GM23338 (cell line): ENCODE measurements at regions not wholly inside any gene's neighbourhood (a gene's known extent, or its start where the extent isn't known, plus 50 kb on each side); places are given as distances from the start of the nearest gene placed in this dataset.

ENCODE experiments used
- CREB1 ChIP-seq: fragments of 250-450 bp; sonication (Bioruptor Pico); IDR thresholded peaks from 2 replicates; pipeline ENCODE4 v1.5.0; 2020; ENCODE audit warnings: low read depth, mild to moderate bottlenecking, moderate library complexity
- EZH2 ChIP-seq: fragments of 200-600 bp; sonication (generic); IDR thresholded peaks from one replicate; pipeline ENCODE4 v1.8.0; 2017; ENCODE audit warnings: antibody characterized with exemption, mild to moderate bottlenecking, low read depth; ENCODE audit not compliant: unreplicated experiment
- ZNF114 ChIP-seq: fragments of 250-450 bp; sonication (Bioruptor Pico); IDR thresholded peaks from 2 replicates; pipeline ENCODE4 v1.5.0; 2020; ENCODE audit warnings: mild to moderate bottlenecking, moderate library complexity
- TF ChIP-seq, protein P1 (sequence below), 2 experiments: fragments of 200-600 bp in 1 of 2; sonication (generic) in 1 of 2; conservative IDR thresholded peaks; 2 replicates each; pipeline versions ENCODE4 v1.5.1 to v1.6.1; 2016 to 2017; ENCODE audit warnings: antibody characterized with exemption in 2 of 2, low read depth in 2 of 2, mild to moderate bottlenecking in 2 of 2, moderate library complexity in 1 of 2
- TF ChIP-seq, protein P2 (sequence below): IDR thresholded peaks from one replicate; pipeline ENCODE4 v1.6.1; 2018; ENCODE audit warnings: antibody characterized with exemption; ENCODE audit not compliant: unreplicated experiment

DNA sequence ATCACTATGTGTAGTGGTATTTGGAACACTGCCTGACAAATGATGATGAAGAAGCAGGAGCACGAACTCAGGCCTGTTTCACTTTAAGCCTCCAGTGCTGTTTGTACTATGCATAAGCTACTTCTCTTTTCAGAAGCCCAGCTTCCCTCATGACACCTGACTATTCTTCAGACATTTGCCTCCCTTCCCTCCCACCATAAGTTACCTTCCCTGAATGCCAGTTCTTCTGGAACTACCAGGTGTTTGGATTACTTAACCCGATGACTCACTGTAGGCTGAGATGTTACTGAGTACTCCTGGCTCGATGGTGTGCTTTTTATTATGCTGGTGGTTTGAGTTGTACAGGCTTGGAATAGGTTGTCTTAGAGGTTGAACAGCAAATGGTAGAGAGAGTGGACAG, 180.0 kb downstream of the SPATA31D1 start:
- TF ChIP-seq, protein P1, sequence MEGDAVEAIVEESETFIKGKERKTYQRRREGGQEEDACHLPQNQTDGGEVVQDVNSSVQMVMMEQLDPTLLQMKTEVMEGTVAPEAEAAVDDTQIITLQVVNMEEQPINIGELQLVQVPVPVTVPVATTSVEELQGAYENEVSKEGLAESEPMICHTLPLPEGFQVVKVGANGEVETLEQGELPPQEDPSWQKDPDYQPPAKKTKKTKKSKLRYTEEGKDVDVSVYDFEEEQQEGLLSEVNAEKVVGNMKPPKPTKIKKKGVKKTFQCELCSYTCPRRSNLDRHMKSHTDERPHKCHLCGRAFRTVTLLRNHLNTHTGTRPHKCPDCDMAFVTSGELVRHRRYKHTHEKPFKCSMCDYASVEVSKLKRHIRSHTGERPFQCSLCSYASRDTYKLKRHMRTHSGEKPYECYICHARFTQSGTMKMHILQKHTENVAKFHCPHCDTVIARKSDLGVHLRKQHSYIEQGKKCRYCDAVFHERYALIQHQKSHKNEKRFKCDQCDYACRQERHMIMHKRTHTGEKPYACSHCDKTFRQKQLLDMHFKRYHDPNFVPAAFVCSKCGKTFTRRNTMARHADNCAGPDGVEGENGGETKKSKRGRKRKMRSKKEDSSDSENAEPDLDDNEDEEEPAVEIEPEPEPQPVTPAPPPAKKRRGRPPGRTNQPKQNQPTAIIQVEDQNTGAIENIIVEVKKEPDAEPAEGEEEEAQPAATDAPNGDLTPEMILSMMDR (conservative IDR thresholded peaks at IDR 0.05; ENCODE audit: low read depth in 2 of 2), result no peak
- TF ChIP-seq ZNF114, result no peak
- no peak for TF ChIP-seq EZH2
- no peak for TF ChIP-seq CREB1 (CRISPR knock-in tag)
- TF ChIP-seq, protein P2, sequence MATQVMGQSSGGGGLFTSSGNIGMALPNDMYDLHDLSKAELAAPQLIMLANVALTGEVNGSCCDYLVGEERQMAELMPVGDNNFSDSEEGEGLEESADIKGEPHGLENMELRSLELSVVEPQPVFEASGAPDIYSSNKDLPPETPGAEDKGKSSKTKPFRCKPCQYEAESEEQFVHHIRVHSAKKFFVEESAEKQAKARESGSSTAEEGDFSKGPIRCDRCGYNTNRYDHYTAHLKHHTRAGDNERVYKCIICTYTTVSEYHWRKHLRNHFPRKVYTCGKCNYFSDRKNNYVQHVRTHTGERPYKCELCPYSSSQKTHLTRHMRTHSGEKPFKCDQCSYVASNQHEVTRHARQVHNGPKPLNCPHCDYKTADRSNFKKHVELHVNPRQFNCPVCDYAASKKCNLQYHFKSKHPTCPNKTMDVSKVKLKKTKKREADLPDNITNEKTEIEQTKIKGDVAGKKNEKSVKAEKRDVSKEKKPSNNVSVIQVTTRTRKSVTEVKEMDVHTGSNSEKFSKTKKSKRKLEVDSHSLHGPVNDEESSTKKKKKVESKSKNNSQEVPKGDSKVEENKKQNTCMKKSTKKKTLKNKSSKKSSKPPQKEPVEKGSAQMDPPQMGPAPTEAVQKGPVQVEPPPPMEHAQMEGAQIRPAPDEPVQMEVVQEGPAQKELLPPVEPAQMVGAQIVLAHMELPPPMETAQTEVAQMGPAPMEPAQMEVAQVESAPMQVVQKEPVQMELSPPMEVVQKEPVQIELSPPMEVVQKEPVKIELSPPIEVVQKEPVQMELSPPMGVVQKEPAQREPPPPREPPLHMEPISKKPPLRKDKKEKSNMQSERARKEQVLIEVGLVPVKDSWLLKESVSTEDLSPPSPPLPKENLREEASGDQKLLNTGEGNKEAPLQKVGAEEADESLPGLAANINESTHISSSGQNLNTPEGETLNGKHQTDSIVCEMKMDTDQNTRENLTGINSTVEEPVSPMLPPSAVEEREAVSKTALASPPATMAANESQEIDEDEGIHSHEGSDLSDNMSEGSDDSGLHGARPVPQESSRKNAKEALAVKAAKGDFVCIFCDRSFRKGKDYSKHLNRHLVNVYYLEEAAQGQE, result no peak
